GM20000 (cell line): ENCODE measurements at regions not wholly inside any gene's neighbourhood (a gene's known extent, or its start where the extent isn't known, plus 50 kb on each side); places are given as distances from the start of the nearest gene placed in this dataset.

ENCODE experiments used
- DNase-seq: peaks from one replicate; pipeline ENCODE4 v3.0.0; 2012; ENCODE audit warnings: low spot score
- CTCF ChIP-seq: IDR thresholded peaks from 2 replicates; pipeline ENCODE4 v1.5.1; 2012; ENCODE audit warnings: mild to moderate bottlenecking, control low read depth; ENCODE audit errors: extremely low read depth, missing control alignments

GRCh38 chr12:97385121-97385520 lies 77.5 kb upstream of the RMST start:
- DNase-seq = no peak
- no peak for TF ChIP-seq CTCF

DNA sequence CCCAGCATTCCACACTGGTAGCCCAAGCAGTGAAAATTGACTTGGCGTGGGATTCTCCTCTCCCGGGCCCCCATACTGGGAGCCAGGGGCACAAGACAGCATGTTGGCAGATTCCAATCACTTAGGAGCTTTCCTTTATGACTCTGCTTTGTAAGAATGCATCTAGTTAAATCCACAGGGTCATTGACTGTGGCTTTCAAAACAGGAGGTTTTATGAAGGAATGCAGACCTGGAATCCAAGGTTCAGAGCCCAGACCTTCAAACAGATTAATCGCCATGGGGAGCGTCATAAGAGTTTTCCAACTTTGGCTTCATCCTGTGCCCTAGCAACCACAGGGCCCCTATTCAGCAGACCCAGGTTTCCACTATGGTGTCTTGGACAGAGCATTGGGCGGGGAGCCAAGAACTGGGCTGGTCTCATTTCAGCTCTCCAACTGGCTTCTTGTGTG lies 76.4 kb upstream of the RMST start:
- no peak for TF ChIP-seq CTCF
- no peak for DNase-seq

DNA sequence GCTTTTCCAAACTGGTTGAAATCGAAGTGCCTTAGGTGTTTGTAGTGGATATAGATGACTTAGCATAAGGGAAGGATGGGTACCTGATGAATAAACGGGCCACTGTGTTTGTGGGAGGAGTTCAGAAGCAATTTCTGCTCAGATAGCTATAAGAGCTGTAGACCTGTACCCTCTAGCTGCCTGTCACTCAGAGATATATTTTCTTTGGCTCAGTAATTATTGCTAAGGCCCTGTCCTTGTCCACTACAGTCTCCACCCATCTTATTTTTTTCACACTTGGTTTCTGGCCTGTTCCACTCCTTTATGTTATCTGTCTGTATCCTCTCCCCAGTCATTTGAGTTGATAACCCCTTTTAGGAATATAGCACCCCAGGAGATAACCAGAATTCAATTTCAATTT lies 74.8 kb upstream of the RMST start:
- TF ChIP-seq CTCF = no peak
- DNase-seq = no peak

DNA sequence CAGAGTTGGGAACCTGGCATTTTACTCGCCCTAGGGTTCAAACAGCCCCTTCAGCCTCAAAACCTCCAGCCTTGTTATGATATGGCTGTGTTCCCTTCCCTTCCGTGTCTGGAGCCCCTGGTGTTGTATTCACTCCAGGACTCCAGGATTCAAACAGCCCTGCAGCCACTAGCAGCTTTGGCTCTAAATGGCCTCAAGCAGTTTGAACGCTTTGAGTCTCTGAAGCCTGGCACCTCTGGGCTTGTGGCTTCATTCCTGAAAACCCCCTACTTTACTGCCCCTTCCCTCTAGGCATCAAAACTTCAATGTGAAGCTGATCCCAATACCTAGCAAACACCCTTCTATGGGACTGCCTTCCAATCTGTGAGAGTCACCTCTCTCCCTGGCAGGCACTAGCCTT lies 67.9 kb upstream of the RMST start:
- no peak for TF ChIP-seq CTCF
- no peak for DNase-seq

GRCh38 chr12:97397008-97397407 lies 65.6 kb upstream of the RMST start:
- no peak for TF ChIP-seq CTCF
- no peak for DNase-seq

DNA sequence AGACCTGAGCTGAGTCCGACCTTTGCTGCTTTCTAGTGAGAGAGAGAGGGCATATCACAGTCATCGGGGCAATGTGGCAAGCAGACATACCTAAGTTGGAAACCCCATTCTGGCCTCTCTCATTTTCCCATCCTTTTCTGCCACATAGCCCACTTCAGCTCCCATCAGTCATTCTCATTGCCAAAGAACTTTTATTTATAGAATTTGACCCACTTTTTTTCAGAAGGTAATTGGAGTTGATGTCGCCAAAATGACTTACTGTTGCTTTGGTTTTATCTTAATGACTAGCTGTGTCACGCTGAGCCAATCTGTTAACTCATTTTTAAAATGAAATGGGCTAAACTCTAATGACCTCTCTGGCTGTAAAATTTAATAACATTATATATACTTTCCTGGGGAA lies 63.9 kb upstream of the RMST start:
- no peak for DNase-seq
- no peak for TF ChIP-seq CTCF

- DNase-seq = no peak
- no peak for TF ChIP-seq CTCF
Observed at GRCh38 chr12:97404093-97404492, 58.5 kb upstream of the RMST start.
